GM12875 (cell line): ENCODE measurements at regions not wholly inside any gene's neighbourhood (a gene's known extent, or its start where the extent isn't known, plus 50 kb on each side); places are given as distances from the start of the nearest gene placed in this dataset.

Experiments
- H3K4me3 ChIP-seq: one replicate; pipeline ENCODE4 v1.5.1; 2011; ENCODE audit warnings: low read depth, low read length, control low read depth
- CTCF ChIP-seq: IDR thresholded peaks from 2 replicates; pipeline ENCODE4 v1.5.1; 2011; ENCODE audit warnings: low read depth, mild to moderate bottlenecking, control low read depth, inconsistent platforms, low read length, moderate library complexity, borderline replicate concordance; ENCODE audit not compliant: insufficient read depth

GRCh38 chr10:117635826-117636225 lies 93.3 kb downstream of the EMX2 start:
- TF ChIP-seq CTCF, result no peak
- no peak overlapping the region for H3K4me3 ChIP-seq

- H3K4me3 ChIP-seq, result no peak overlapping the region
- no peak for TF ChIP-seq CTCF
Observed at GRCh38 chr10:117638200-117638599, 95.7 kb downstream of the EMX2 start.

- TF ChIP-seq CTCF, result no peak
- no peak overlapping the region for H3K4me3 ChIP-seq
Observed at GRCh38 chr10:117638664-117639200, 96.2 kb downstream of the EMX2 start.

GRCh38 chr10:117640406-117640805 lies 97.9 kb downstream of the EMX2 start:
- no peak for TF ChIP-seq CTCF
- H3K4me3 ChIP-seq, result no peak overlapping the region

- H3K4me3 ChIP-seq, result no peak overlapping the region
- TF ChIP-seq CTCF, result no peak
Observed at GRCh38 chr10:117646718-117647117, 104.2 kb downstream of the EMX2 start.

GRCh38 chr10:117647306-117647705 lies 104.8 kb downstream of the EMX2 start:
- H3K4me3 ChIP-seq, result no peak overlapping the region
- TF ChIP-seq CTCF, result no peak

- H3K4me3 ChIP-seq, result no peak overlapping the region
- no peak for TF ChIP-seq CTCF
Observed at GRCh38 chr10:117651121-117651520, 108.6 kb downstream of the EMX2 start.
